SK-N-SH (cell line): ENCODE measurements at regions not wholly inside any gene's neighbourhood (a gene's known extent, or its start where the extent isn't known, plus 50 kb on each side); places are given as distances from the start of the nearest gene placed in this dataset.

Experiments
- EP300 ChIP-seq, 2 experiments: IDR thresholded peaks; 2 replicates each; pipeline versions ENCODE4 v1.4.0 to v1.6.1; 2012; ENCODE audit warnings: borderline replicate concordance in 1 of 2, low read depth in 1 of 2, low read length in 1 of 2
- EZH2phosphoT487 ChIP-seq: fragments of 200-600 bp; sonication (generic); IDR thresholded peaks from 2 replicates; pipeline ENCODE4 v1.6.1; 2017; ENCODE audit warnings: low read depth, mixed run types, mild to moderate bottlenecking, antibody characterized with exemption, moderate library complexity, borderline replicate concordance
- FOXJ3 ChIP-seq: sonication (generic); formaldehyde crosslinking; IDR thresholded peaks from 2 replicates; pipeline ENCODE4 v1.5.1; 2020; ENCODE audit warnings: mild to moderate bottlenecking, missing genetic modification reagents
- GABPA ChIP-seq: IDR thresholded peaks from 2 replicates; pipeline ENCODE4 v1.4.0; 2012; ENCODE audit warnings: low read depth, mild to moderate bottlenecking
- JUND ChIP-seq: IDR thresholded peaks from 2 replicates; pipeline ENCODE4 v1.4.0; 2012
- SMC3 ChIP-seq: IDR thresholded peaks from 2 replicates; pipeline ENCODE4 v1.6.1; 2012; ENCODE audit warnings: low read depth, low read length, improper control_type of control experiment
- TAF1 ChIP-seq: IDR thresholded peaks from 2 replicates; pipeline ENCODE4 v1.6.1; 2012; ENCODE audit warnings: low read depth, mild to moderate bottlenecking, low read length, moderate library complexity, borderline replicate concordance
- TF ChIP-seq, protein P1 (sequence below): fragments of 200-600 bp; sonication (generic); IDR thresholded peaks from 2 replicates; pipeline ENCODE4 v1.6.1; 2017; ENCODE audit warnings: antibody characterized with exemption, mild to moderate bottlenecking, moderate library complexity
- TF ChIP-seq, protein P2 (sequence below): fragments of 150-350 bp; IDR thresholded peaks from 2 replicates; pipeline ENCODE4 v1.6.1; 2017; ENCODE audit warnings: antibody characterized with exemption, low read length, low read depth, borderline replicate concordance
- TF ChIP-seq, protein P3 (sequence below): IDR thresholded peaks from 2 replicates; pipeline ENCODE4 v1.4.0; 2012; ENCODE audit warnings: low read depth, borderline replicate concordance
- TF ChIP-seq, protein P4 (sequence below): IDR thresholded peaks from 2 replicates; pipeline ENCODE4 v1.6.1; 2012; ENCODE audit warnings: mild to moderate bottlenecking, low read depth, low read length, moderate library complexity

DNA sequence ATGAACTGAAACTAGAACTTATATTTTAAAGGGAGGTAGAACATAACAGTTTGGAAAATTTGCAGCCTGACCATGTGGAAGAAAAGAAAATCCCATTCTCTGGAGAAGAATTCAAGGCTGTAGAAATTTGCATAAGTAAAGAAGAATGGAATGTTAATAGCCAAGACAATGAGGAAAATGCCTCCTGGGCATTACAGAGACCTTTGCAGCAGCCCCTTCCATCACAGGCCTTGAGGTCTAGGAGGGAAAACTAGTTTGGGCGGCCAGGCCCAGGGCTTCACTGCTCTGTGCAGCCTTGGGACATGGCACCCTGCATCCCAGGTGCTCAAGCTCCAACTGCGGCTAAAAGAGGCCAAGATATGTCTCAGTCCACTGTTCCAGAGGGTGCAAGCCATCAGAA is 1506.8 kb downstream of the PCDH18 start:
- no peak for TF ChIP-seq TAF1
- TF ChIP-seq, protein P1, sequence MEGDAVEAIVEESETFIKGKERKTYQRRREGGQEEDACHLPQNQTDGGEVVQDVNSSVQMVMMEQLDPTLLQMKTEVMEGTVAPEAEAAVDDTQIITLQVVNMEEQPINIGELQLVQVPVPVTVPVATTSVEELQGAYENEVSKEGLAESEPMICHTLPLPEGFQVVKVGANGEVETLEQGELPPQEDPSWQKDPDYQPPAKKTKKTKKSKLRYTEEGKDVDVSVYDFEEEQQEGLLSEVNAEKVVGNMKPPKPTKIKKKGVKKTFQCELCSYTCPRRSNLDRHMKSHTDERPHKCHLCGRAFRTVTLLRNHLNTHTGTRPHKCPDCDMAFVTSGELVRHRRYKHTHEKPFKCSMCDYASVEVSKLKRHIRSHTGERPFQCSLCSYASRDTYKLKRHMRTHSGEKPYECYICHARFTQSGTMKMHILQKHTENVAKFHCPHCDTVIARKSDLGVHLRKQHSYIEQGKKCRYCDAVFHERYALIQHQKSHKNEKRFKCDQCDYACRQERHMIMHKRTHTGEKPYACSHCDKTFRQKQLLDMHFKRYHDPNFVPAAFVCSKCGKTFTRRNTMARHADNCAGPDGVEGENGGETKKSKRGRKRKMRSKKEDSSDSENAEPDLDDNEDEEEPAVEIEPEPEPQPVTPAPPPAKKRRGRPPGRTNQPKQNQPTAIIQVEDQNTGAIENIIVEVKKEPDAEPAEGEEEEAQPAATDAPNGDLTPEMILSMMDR = no peak
- TF ChIP-seq, protein P2, sequence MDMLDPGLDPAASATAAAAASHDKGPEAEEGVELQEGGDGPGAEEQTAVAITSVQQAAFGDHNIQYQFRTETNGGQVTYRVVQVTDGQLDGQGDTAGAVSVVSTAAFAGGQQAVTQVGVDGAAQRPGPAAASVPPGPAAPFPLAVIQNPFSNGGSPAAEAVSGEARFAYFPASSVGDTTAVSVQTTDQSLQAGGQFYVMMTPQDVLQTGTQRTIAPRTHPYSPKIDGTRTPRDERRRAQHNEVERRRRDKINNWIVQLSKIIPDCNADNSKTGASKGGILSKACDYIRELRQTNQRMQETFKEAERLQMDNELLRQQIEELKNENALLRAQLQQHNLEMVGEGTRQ = no peak
- TF ChIP-seq EZH2phosphoT487 = no peak
- TF ChIP-seq SMC3 = no peak
- TF ChIP-seq, protein P3, sequence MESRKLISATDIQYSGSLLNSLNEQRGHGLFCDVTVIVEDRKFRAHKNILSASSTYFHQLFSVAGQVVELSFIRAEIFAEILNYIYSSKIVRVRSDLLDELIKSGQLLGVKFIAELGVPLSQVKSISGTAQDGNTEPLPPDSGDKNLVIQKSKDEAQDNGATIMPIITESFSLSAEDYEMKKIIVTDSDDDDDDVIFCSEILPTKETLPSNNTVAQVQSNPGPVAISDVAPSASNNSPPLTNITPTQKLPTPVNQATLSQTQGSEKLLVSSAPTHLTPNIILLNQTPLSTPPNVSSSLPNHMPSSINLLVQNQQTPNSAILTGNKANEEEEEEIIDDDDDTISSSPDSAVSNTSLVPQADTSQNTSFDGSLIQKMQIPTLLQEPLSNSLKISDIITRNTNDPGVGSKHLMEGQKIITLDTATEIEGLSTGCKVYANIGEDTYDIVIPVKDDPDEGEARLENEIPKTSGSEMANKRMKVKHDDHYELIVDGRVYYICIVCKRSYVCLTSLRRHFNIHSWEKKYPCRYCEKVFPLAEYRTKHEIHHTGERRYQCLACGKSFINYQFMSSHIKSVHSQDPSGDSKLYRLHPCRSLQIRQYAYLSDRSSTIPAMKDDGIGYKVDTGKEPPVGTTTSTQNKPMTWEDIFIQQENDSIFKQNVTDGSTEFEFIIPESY = no peak
- TF ChIP-seq, protein P4, sequence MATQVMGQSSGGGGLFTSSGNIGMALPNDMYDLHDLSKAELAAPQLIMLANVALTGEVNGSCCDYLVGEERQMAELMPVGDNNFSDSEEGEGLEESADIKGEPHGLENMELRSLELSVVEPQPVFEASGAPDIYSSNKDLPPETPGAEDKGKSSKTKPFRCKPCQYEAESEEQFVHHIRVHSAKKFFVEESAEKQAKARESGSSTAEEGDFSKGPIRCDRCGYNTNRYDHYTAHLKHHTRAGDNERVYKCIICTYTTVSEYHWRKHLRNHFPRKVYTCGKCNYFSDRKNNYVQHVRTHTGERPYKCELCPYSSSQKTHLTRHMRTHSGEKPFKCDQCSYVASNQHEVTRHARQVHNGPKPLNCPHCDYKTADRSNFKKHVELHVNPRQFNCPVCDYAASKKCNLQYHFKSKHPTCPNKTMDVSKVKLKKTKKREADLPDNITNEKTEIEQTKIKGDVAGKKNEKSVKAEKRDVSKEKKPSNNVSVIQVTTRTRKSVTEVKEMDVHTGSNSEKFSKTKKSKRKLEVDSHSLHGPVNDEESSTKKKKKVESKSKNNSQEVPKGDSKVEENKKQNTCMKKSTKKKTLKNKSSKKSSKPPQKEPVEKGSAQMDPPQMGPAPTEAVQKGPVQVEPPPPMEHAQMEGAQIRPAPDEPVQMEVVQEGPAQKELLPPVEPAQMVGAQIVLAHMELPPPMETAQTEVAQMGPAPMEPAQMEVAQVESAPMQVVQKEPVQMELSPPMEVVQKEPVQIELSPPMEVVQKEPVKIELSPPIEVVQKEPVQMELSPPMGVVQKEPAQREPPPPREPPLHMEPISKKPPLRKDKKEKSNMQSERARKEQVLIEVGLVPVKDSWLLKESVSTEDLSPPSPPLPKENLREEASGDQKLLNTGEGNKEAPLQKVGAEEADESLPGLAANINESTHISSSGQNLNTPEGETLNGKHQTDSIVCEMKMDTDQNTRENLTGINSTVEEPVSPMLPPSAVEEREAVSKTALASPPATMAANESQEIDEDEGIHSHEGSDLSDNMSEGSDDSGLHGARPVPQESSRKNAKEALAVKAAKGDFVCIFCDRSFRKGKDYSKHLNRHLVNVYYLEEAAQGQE = no peak
- TF ChIP-seq FOXJ3 (CRISPR knock-in tag) = no peak
- TF ChIP-seq EP300 (IDR thresholded peaks at IDR 0.05; ENCODE audit: borderline replicate concordance in 1 of 2, low read depth in 1 of 2, low read length in 1 of 2) = no peak
- no peak for TF ChIP-seq JUND
- TF ChIP-seq GABPA = no peak
